ENCODE measurements at regions not wholly inside any gene's neighbourhood (a gene's known extent, or its start where the extent isn't known, plus 50 kb on each side); places are given as distances from the start of the nearest gene placed in this dataset.
A peak's percentile ranks its signal among the peaks of the same experiment; 100 is the strongest.
"Not testable (repeated sequence)": the region's sequence is repeated elsewhere in the genome, so short reads cannot be mapped to it uniquely, and the experiment has no call there.

DNA sequence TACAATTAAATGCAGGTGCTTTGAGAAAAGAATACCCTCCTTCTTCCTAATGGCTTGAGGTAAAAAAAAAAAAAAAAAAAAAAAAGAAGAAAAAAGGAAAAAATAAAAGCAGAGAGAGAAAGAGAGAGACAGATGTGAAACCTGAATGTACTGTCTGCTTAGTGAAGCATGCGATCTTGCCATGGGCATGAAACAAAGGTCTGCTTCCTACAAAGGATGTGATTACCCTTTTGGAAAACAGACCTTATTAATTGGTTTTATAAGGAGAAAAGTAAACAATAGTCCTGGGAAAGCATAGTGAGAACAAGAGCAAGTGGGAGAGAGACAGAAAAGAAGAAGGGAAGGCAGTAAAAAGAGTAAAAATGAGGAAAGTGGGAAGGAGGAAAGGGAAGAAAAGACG is 526.1 kb upstream of the PABPC4L start:
- DNase-seq (ENCODE audit: low read depth), result no peak
- in situ Hi-C loops (cut with HindIII; ENCODE audit: low pct_unique_long_range_greater_than_20kb, low sequenced_read_pairs), result no loop called here

DNA sequence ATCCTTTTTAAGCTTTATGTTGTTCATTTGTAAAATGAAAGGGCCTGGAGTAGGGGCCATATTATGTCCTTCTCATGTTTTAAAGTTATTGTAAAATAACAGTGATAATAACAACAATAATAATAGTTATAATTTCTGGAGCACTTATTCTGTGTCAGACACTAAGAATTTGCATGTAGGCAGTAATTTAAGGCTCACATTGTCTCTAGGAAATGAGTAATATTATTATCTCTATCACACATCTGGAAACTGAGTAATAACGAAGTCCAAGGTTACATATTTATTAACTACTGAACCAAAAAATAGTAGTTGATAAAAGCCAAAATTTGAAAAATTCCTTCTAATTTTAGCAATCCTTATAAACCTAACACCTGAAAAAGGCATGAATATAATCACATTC is 520.7 kb upstream of the PABPC4L start:
- no peak for DNase-seq (ENCODE audit: low read depth)
- in situ Hi-C loops (cut with HindIII; ENCODE audit: low pct_unique_long_range_greater_than_20kb, low sequenced_read_pairs), result no loop called here

DNA sequence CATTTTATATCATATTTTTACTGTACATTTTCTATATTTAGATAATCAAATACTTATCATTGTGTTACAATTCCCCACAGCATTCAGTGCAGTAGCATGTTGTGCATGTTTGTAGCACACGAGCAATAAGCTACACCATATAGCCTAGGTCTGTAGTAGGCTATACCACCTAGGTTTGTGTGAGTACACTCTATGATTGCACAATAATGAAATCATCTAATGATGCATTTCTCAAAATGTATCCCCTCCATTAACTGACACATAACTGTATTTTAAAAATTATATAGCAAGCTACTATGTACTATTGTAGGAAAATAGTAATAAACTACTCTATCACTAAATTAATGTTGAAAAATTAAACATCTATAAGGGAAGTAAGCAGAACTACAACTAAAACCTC is 518.4 kb upstream of the PABPC4L start:
- in situ Hi-C loops (cut with HindIII; ENCODE audit: low pct_unique_long_range_greater_than_20kb, low sequenced_read_pairs), result no loop called here
- no peak for DNase-seq (ENCODE audit: low read depth)

DNA sequence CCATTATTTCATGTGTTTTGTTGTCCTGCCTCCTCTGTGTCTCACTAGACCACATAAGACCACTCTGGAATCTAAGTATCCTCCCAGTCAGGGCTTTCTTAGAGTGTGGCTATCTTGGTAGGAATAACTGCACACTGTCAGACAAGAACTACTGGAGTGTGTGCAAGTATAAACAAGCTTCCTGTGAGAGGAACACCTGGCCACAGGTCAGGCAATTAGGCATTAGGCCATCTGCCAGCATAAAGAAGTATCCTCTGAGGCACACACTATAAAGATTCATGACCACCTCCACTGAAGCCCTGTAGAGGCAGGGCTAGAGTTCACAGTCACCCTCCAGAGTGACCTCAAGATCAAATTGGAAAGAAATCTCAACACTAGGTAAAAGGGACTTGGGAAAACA is 507.0 kb upstream of the PABPC4L start:
- no peak for DNase-seq (ENCODE audit: low read depth)
- in situ Hi-C loops (cut with HindIII; ENCODE audit: low pct_unique_long_range_greater_than_20kb, low sequenced_read_pairs), result no loop called here

- in situ Hi-C loops (cut with HindIII; ENCODE audit: low pct_unique_long_range_greater_than_20kb, low sequenced_read_pairs), result no loop called here
- no peak for DNase-seq (ENCODE audit: low read depth)
These were observed 506.4 kb upstream of the PABPC4L start for GRCh38 chr4:134708026-134708425.

- no peak for DNase-seq (ENCODE audit: low read depth)
- in situ Hi-C loops (cut with HindIII; ENCODE audit: low pct_unique_long_range_greater_than_20kb, low sequenced_read_pairs), result no loop called here
These were observed 500.8 kb upstream of the PABPC4L start for GRCh38 chr4:134702374-134702773.

DNA sequence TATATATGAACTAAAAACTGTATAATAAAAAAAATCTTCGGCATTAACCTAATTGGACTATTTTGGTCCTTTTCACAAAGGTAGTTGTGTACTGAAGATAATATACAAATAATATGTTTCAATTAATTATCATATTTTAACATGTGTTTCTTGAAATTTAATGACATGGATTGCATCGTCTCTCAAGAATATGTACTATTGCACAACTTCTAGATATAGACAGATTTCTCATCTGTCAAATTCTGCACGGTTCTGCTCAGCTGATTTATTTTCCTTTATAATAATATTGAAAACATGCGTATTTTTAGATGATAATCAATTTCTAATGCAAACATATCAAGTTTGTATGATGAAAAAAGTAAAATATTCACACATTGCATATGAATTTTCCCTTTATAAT is 498.7 kb upstream of the PABPC4L start:
- in situ Hi-C loops (cut with HindIII; ENCODE audit: low pct_unique_long_range_greater_than_20kb, low sequenced_read_pairs), result no loop called here

DNA sequence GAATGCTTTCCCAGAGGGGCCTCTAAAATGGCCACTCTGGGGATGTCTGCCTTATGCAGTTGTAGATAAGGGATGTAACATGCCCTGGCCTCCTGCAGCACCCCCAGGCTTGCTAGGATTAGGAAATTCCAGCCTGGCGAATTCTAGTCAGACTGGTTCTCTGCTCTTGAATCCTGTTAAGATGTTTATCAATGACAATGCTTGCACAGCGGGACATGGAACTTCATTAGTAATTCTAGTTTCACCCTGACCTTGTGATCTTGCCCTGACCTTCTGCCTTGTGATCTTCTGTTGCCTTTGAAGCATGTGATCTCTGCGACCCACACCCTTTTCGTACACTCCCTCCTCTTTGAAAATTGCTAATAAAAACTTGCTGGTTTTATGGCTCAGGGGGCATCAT is 497.2 kb upstream of the PABPC4L start:
- in situ Hi-C loops (cut with HindIII; ENCODE audit: low pct_unique_long_range_greater_than_20kb, low sequenced_read_pairs); DNase-seq (ENCODE audit: low read depth): not testable (repeated sequence)

More for the DNA sequence above, 498.7 kb upstream of the PABPC4L start:
- DNase-seq (ENCODE audit: low read depth), result no peak

- in situ Hi-C loops (cut with HindIII; ENCODE audit: low pct_unique_long_range_greater_than_20kb, low sequenced_read_pairs), result no loop called here
- no peak for DNase-seq (ENCODE audit: low read depth)
These were observed 493.8 kb upstream of the PABPC4L start for GRCh38 chr4:134695433-134695832.

DNA sequence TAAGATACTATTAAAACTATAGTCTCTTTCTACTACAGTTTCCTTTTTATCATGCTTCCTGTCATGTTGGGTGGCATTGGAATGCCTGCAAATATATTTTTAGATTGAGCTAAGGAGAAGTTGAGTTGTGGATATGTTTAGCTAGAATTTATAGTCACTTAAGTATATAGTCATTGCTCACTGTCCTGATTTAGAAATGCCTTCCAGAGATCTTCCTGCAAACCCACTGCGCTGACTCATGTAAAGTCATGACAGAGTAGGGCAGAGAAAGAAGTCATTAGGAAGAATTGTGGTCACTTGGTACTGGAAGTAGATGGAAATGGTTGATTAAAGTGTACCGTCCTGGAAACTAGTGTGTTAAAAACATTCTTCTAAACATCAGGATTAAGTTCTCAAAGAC is 490.3 kb upstream of the PABPC4L start:
- in situ Hi-C loops (cut with HindIII; ENCODE audit: low pct_unique_long_range_greater_than_20kb, low sequenced_read_pairs), result no loop called here
- no peak for DNase-seq (ENCODE audit: low read depth)

- in situ Hi-C loops (cut with HindIII; ENCODE audit: low pct_unique_long_range_greater_than_20kb, low sequenced_read_pairs), result no loop called here
- no peak for DNase-seq (ENCODE audit: low read depth)
These were observed 486.3 kb upstream of the PABPC4L start for GRCh38 chr4:134687646-134688628.

DNA sequence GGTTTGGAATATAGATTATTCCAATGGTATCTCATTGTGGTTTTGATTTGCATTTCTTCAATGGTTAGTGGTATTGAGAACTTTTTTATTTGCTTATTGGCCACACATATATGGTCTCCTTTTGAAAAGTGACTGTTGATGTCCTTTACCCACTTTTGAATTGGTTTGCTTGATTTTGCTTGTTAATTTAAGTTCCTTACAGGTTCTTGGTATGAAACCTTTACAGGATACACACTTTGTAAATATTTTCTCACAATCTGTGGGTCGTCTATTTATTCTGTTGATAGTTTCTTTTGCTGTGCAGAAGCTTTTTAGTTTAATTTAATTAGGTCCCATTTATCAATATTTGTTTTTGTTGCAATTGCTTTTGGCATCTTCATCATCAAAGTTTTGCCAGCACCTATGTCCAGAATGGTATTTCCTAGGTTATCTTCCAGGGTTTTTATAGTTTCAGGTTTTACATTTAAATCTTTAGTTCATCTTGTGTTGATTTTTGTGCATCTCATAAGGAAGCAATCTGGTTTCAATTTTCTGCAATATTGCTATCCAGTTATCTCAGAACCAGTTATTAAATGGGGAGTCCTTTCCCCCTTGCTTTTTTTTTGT is 475.7 kb upstream of the PABPC4L start:
- no peak for DNase-seq (ENCODE audit: low read depth)
- in situ Hi-C loops (cut with HindIII; ENCODE audit: low pct_unique_long_range_greater_than_20kb, low sequenced_read_pairs), result no loop called here

GRCh38 chr4:134668237-134668636 is 466.6 kb upstream of the PABPC4L start:
- peak; percentile 10 for DNase-seq (ENCODE audit: low read depth)

DNA sequence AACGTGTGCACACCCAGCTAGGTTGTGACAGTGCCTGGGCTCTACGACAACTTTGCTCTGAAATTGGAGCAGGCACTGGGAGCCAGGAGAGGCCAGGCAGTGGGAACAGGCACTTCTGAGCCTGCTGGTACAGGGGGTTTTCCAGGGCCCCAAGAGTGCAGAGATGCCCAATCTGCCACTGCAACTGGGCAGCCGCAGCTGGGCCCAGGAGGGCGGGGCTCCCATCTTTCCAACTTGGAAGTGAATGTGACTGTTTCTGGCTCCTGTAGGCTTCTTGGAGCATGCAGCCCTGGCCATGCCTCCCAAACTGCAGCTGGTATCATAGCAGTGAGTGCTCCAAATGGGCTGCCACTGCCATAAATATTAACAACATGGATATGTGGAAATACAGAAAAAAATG is 465.1 kb upstream of the PABPC4L start:
- in situ Hi-C loops (cut with HindIII; ENCODE audit: low pct_unique_long_range_greater_than_20kb, low sequenced_read_pairs), result no loop called here
- DNase-seq (ENCODE audit: low read depth), result no peak

More at GRCh38 chr4:134668237-134668636, 466.6 kb upstream of the PABPC4L start:
- in situ Hi-C loops (cut with HindIII; ENCODE audit: low pct_unique_long_range_greater_than_20kb, low sequenced_read_pairs), result no loop called here

DNA sequence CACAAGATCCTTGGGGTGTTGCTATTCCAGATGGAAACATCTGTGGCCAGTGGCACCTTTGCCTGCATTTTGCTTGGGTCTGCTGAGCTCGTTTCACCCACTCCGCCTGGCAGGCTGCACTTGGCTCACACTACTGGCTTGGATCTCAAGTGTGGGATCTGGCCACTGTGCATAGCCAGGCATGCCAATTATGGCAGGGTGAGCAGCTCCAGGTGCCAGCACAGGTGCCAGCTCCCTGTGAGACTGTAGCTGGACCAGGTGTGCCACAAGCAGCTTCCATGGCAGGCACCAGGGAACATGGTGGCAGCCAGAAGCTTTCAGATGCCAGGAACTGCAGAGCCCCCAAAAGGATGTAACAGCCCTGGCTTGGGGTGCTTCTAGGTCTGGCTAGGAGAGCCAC is 463.8 kb upstream of the PABPC4L start:
- DNase-seq (ENCODE audit: low read depth), result no peak
- in situ Hi-C loops (cut with HindIII; ENCODE audit: low pct_unique_long_range_greater_than_20kb, low sequenced_read_pairs), result no loop called here

DNA sequence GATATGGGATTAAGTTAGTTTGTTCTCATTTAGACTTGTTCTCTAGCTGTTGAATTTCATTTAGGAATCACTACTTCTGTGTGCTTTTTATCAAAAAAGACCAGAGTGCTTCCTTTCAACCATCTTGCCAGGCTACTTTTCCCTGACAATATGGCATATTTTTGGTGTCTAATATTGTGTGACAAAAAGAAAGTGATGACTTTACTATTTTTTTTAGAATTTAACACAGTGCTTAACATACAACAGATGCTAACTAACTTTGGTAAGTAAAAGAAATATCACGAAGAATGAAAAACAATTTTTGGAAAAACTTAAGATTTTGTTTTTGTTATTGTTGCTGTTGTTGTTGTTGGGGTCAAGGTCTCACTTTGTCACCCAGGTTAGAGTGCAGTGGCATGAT is 462.2 kb upstream of the PABPC4L start:
- DNase-seq (ENCODE audit: low read depth), result no peak
- in situ Hi-C loops (cut with HindIII; ENCODE audit: low pct_unique_long_range_greater_than_20kb, low sequenced_read_pairs), result no loop called here

DNA sequence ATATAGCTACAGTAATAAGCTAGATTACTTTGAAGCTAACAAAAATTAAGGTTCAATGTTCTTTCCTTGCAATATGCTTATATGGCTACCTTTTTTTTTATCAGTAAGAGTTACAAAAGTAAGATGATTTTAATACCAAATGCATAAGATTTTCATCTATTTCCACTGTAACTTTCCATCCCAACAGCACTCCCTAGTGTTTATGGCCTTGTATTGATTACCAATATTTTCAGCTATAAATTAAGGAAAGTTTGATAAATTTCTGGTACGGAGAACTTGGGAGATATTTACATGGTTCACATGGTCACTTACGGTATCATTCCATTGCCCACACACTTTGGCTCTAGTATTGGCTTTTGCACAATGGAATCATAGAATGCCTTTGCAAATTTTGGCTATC is 448.9 kb upstream of the PABPC4L start:
- no peak for DNase-seq (ENCODE audit: low read depth)
- in situ Hi-C loops (cut with HindIII; ENCODE audit: low pct_unique_long_range_greater_than_20kb, low sequenced_read_pairs), result no loop called here

- no peak for DNase-seq (ENCODE audit: low read depth)
- in situ Hi-C loops (cut with HindIII; ENCODE audit: low pct_unique_long_range_greater_than_20kb, low sequenced_read_pairs), result no loop called here
These were observed 444.2 kb upstream of the PABPC4L start for GRCh38 chr4:134645778-134646177.

GRCh38 chr4:134636338-134637051 is 434.9 kb upstream of the PABPC4L start:
- no peak for DNase-seq (ENCODE audit: low read depth)
- in situ Hi-C loops (cut with HindIII; ENCODE audit: low pct_unique_long_range_greater_than_20kb, low sequenced_read_pairs), result no loop called here
